Tibial nerve (tissue), 4 donors: ENCODE measurements at regions not wholly inside any gene's neighbourhood (a gene's known extent, or its start where the extent isn't known, plus 50 kb on each side); places are given as distances from the start of the nearest gene placed in this dataset.

Source experiments
- DNase-seq, 2 donors: peaks; one replicate each; pipeline ENCODE4 v3.0.0-alpha.2; 2019; ENCODE audit warnings: low spot score in 2 of 2
- H3K27ac ChIP-seq, 4 donors: fragments of 200-600 bp; sonication (generic) in 3 of 4; one replicate each; pipeline ENCODE4 v1.5.1; 2017 to 2019; ENCODE audit warnings: mild to moderate bottlenecking in 1 of 4
- H3K27me3 ChIP-seq, 2 donors: fragments of 200-600 bp; sonication (generic) in 1 of 2; one replicate each; pipeline versions ENCODE4 v1.5.1 to v1.6.0; 2017 to 2019
- H3K36me3 ChIP-seq, 3 donors: fragments of 200-600 bp; sonication (generic); one replicate each; pipeline ENCODE4 v1.5.1; 2018 to 2019
- H3K4me1 ChIP-seq, 4 donors: fragments of 200-600 bp; sonication (generic) in 3 of 4; one replicate each; pipeline ENCODE4 v1.5.1; 2017 to 2019
- H3K4me3 ChIP-seq, 4 donors: fragments of 200-600 bp; sonication (generic) in 3 of 4; one replicate each; pipeline ENCODE4 v1.5.1; 2017 to 2019; ENCODE audit warnings: mild to moderate bottlenecking in 1 of 4, moderate library complexity in 1 of 4
- H3K9me3 ChIP-seq, 4 donors: fragments of 200-600 bp; sonication (generic) in 3 of 4; one replicate each; pipeline ENCODE4 v1.5.1; 2017 to 2019
- EP300 ChIP-seq, 2 donors: sonication (generic); formaldehyde crosslinking; IDR thresholded peaks; one replicate each; pipeline ENCODE4 v1.6.1; 2017; ENCODE audit warnings: antibody characterized with exemption in 2 of 2, mild to moderate bottlenecking in 1 of 2
- POLR2A ChIP-seq, 2 donors: fragments of 450-650 bp; IDR thresholded peaks; one replicate each; pipeline ENCODE4 v1.6.1; 2017; ENCODE audit warnings: antibody characterized with exemption in 2 of 2, mild to moderate bottlenecking in 2 of 2, moderate library complexity in 2 of 2
- WGBS, 2 donors: methylation state at CpG; one replicate each; pipeline ENCODE4 v1.1.5; 2018; 5-methylcytosine and 5-hydroxymethylcytosine counted together
- TF ChIP-seq, protein P1 (sequence below), 5 experiments: fragments of 200-600 bp in 3 of 5; fragments of 450-650 bp in 2 of 5; sonication (generic) in 3 of 5; IDR thresholded peaks; one replicate each; pipeline ENCODE4 v1.5.1; 2016 to 2019; ENCODE audit warnings: antibody characterized with exemption in 5 of 5, mild to moderate bottlenecking in 3 of 5, moderate library complexity in 2 of 5

DNA sequence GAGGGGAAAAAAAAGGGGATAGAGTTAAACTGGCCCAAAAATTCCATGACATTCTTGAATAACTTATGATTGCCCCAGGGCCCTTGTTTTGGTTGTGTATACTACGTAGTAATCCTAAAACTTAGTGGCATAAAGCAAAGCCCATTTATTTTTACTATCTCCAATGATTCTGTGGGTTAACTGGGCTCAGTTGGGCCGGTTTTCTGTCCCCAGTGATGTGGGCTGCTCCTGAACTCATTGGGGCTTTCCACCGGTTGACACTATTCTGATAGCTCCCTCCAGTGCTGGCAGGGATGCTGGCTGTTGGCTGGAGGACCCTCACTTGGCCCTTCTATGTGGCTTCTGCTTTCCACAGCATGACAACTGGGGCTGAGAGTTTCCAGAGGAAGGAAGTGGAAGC lies 60.0 kb upstream of the TGIF1 start:
- Histone ChIP-seq H3K27ac (no peak overlapping the region), H3K4me3 (no peak overlapping the region), H3K27me3 (no peaks in the 10 kb centered on the region), H3K4me1 (no peaks in the 10 kb centered on the region), H3K36me3 (no peaks in the 10 kb centered on the region), H3K9me3 (peaks cover 0 to 27% (median 4%) of the 10 kb centered on the region in 4 donors)
- DNase-seq: no peak
- WGBS, 2 donors: 85 to 86% methylated on average over 3 of the region's 3 CpGs
- TF ChIP-seq EP300 (IDR thresholded peaks at IDR 0.05): no peak
- no peak for TF ChIP-seq POLR2A (IDR thresholded peaks at IDR 0.05)
- TF ChIP-seq, protein P1, sequence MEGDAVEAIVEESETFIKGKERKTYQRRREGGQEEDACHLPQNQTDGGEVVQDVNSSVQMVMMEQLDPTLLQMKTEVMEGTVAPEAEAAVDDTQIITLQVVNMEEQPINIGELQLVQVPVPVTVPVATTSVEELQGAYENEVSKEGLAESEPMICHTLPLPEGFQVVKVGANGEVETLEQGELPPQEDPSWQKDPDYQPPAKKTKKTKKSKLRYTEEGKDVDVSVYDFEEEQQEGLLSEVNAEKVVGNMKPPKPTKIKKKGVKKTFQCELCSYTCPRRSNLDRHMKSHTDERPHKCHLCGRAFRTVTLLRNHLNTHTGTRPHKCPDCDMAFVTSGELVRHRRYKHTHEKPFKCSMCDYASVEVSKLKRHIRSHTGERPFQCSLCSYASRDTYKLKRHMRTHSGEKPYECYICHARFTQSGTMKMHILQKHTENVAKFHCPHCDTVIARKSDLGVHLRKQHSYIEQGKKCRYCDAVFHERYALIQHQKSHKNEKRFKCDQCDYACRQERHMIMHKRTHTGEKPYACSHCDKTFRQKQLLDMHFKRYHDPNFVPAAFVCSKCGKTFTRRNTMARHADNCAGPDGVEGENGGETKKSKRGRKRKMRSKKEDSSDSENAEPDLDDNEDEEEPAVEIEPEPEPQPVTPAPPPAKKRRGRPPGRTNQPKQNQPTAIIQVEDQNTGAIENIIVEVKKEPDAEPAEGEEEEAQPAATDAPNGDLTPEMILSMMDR (IDR thresholded peaks at IDR 0.05): no peak

DNA sequence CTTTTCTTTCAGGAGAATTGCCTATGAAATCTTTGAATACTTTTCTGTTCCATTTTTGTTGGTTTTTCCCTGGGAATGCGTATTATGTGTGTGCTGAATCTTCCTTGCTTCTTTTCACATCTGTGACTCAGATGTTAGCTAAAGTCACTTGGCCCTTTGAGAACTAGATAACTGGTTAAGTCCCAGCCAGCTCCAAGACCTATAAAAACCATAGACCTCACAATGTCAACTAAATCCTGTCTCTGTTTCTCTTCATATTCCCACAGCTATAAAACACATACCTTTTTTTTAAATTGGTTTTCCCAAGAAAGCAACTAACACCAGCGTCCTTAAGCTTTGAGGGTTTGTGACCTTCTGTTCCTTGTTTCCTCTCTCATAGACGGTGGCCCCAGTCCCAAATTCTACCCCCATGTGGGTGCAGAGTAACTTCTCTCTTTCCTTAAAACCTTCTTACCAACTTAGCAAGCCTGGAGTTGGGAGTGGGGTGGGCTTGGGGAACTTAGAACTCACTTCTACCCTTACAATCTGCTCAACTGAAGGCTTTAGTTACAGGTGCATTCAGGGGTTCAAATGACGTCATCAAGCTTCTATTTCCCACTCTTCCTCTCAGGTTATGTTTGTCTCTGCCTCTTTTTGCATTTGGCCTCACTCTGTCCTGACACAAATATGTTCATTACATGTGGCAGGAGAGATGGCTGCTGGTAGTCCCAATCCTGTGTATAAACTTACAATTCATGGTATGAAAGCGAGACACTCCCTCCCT lies 58.1 kb upstream of the TGIF1 start:
- no peak overlapping the region for H3K27ac ChIP-seq
- H3K36me3 ChIP-seq: no peaks in the 10 kb centered on the region
- DNase-seq: no peak
- H3K27me3 ChIP-seq: no peaks in the 10 kb centered on the region
- H3K4me3 ChIP-seq: no peak overlapping the region
- H3K4me1 ChIP-seq: no peaks in the 10 kb centered on the region
- WGBS, 2 donors: 76 to 77% methylated on average over 5 of the region's 5 CpGs
- peaks cover 0 to 29% (median 4%) of the 10 kb centered on the region in 4 donors for H3K9me3 ChIP-seq
- TF ChIP-seq POLR2A (IDR thresholded peaks at IDR 0.05): no peak
- TF ChIP-seq EP300 (IDR thresholded peaks at IDR 0.05): no peak
- TF ChIP-seq, protein P1 (IDR thresholded peaks at IDR 0.05): no peak

DNA sequence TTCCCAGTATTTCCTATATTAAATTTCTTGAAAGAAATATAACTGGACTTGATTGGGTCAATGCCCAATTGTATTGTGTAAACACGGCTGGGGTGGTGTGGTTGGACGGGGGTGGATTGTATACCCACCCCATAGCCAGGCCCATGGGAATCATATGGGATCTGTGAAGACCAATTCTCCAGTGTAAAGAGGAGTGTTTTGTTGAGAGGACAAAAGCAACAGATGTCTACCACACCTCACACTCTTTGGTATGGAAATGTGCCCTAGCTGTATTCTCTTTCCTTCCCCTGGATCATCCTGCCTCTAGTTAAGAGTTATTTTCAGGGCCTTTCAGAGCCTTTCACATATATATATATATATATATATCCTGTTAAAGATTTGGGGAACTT lies 57.5 kb upstream of the TGIF1 start:
- H3K36me3 ChIP-seq: no peaks in the 10 kb centered on the region
- 67 to 74% methylated on average over 2 of the region's 2 CpGs for WGBS, 2 donors
- H3K4me1 ChIP-seq: no peaks in the 10 kb centered on the region
- H3K4me3 ChIP-seq: no peak overlapping the region
- DNase-seq: no peak
- H3K27ac ChIP-seq: no peak overlapping the region
- H3K27me3 ChIP-seq: no peaks in the 10 kb centered on the region
- peaks cover 0 to 29% (median 4%) of the 10 kb centered on the region in 4 donors for H3K9me3 ChIP-seq
- TF ChIP-seq, protein P1 (IDR thresholded peaks at IDR 0.05): no peak
- TF ChIP-seq POLR2A (IDR thresholded peaks at IDR 0.05) (no peak), EP300 (IDR thresholded peaks at IDR 0.05) (no peak)

DNA sequence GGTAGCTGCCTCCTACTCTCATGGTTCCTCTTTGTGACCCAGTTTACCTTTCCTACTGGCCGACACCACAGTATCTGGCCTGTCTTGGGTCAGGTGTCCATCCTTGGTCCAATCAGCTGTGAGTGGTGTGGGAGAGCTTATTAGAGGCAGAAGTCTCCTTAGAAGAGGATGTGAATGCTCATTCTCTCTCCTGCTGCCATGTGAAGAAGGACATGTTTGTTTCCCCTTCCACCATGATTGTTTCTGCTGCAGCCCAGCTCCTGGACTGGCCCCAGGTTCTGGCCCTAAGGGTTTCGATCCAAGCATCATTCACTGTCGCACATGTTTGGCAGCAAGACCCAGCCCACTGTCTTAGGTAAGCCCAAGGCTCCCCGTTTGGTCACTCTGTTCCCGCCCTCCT lies 55.3 kb upstream of the TGIF1 start:
- peaks cover 0 to 24% (median 4%) of the 10 kb centered on the region in 4 donors for H3K9me3 ChIP-seq
- 97 to 99% methylated on average over 5 of the region's 5 CpGs for whole genome bisulfite sequencing, 2 donors
- TF ChIP-seq, protein P1 (IDR thresholded peaks at IDR 0.05): no peak
- TF ChIP-seq EP300 (IDR thresholded peaks at IDR 0.05) (no peak), POLR2A (IDR thresholded peaks at IDR 0.05) (no peak)
- H3K27ac ChIP-seq: no peak overlapping the region
- no peaks in the 10 kb centered on the region for H3K36me3 ChIP-seq
- H3K4me3 ChIP-seq: no peak overlapping the region
- no peaks in the 10 kb centered on the region for H3K4me1 ChIP-seq
- DNase-seq: no peak
- H3K27me3 ChIP-seq: no peaks in the 10 kb centered on the region

DNA sequence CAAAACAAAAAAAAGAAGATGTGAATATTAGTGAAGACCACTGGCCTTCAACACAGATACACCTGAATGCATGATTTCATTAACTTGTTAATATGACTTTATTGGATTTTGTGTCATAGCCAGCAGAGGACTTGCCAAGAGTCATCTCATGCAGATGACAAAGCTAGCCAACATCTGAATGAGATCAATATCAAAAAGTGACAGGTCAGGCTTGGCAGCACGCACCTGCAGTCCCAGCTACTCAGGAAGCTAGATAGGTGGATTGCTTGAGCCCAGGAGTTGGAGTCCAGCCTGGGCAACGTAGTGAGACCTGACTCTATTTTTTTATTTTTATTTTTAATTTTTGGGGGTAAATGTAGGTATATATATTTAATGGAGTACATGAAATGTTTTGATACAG lies 54.5 kb upstream of the TGIF1 start:
- H3K4me1 ChIP-seq: no peaks in the 10 kb centered on the region
- peaks cover 0 to 16% (median 2%) of the 10 kb centered on the region in 4 donors for H3K9me3 ChIP-seq
- no peak overlapping the region for H3K27ac ChIP-seq
- no peak for DNase-seq
- WGBS, 2 donors: 86 to 88% methylated on average over 2 of the region's 2 CpGs
- no peaks in the 10 kb centered on the region for H3K36me3 ChIP-seq
- no peak overlapping the region for H3K4me3 ChIP-seq
- H3K27me3 ChIP-seq: no peaks in the 10 kb centered on the region
- TF ChIP-seq, protein P1 (IDR thresholded peaks at IDR 0.05): no peak
- TF ChIP-seq POLR2A (IDR thresholded peaks at IDR 0.05): no peak
- TF ChIP-seq EP300 (IDR thresholded peaks at IDR 0.05): no peak
